ENCODE measurements at regions not wholly inside any gene's neighbourhood (a gene's known extent, or its start where the extent isn't known, plus 50 kb on each side); places are given as distances from the start of the nearest gene placed in this dataset.

DNA sequence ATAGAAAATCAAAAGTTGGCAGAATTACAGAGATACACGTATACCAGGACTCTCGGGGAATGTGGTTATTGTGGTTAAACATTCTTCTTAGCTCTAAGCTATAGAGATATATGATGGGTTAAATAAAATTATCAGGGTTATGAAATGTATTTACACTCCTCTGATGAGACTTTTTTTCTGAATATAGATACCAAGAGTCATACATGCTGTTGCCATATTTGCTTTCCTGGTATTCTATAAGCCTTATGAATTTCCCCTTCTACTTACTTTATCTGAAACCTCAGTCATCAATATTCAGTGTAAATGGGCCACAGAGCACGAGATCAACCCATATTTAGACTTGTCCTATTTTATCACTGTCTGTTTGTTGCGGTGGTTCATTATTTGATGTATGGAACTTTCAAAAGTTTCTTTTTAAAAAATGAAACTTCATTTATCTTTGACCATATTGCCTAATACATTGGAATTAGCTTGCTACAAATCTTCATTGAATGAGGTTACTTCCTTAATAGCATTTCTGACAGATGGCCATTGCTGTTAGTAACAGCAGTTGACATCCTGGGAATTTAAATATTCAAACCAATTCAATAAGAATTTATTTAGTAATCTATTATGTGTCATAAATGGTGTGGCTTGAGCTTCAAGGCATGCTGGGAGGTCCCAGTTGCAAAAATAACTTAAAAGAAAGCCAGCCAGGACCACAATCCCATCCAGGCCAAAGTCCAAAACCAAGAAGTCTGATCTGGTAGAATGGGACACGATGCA is 393.5 kb downstream of the PCNX1 start:
- peaks cover 2% of the 10 kb centered on the region for H3K4me1 Mint-ChIP-seq
- peaks cover 5% of the 10 kb centered on the region for H3K9me3 Mint-ChIP-seq
- H3K4me3 Mint-ChIP-seq, result no peak overlapping the region
- no peak for DNase-seq (ENCODE audit: low spot score in 2 of 2)
- peaks cover 10% of the 10 kb centered on the region for H3K36me3 Mint-ChIP-seq
- peaks cover 1% of the 10 kb centered on the region for H3K27me3 Mint-ChIP-seq
- H3K27ac Mint-ChIP-seq, result no peak overlapping the region
- no peak for ATAC-seq (ENCODE audit: low read depth)

DNA sequence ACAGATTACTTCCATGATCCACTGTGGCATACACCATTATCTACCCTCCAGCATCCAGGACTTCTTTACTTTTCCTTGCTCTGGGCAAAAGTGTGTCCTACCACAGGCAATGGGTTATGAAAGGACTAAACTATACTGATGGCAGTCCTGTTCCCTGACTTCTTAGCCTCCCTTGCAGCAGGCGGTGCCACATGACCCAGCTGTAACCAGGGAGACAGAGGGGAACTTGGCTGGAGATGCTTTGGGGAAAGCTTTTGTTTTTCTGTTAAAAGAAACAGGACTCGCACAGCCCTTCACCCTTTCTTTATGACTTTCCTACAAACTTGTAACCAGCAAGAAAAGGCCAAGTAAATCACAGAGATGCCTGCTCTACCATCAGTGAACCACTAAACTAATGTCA is 394.4 kb downstream of the PCNX1 start:
- ATAC-seq (ENCODE audit: low read depth) (no peak), DNase-seq (ENCODE audit: low spot score in 2 of 2) (no peak)
- Mint-ChIP-seq H3K9me3 (peaks cover 5% of the 10 kb centered on the region), H3K4me3 (no peak overlapping the region), H3K36me3 (peaks cover 10% of the 10 kb centered on the region), H3K27ac (no peak overlapping the region), H3K4me1 (no peaks in the 10 kb centered on the region), H3K27me3 (peaks cover 1% of the 10 kb centered on the region)

DNA sequence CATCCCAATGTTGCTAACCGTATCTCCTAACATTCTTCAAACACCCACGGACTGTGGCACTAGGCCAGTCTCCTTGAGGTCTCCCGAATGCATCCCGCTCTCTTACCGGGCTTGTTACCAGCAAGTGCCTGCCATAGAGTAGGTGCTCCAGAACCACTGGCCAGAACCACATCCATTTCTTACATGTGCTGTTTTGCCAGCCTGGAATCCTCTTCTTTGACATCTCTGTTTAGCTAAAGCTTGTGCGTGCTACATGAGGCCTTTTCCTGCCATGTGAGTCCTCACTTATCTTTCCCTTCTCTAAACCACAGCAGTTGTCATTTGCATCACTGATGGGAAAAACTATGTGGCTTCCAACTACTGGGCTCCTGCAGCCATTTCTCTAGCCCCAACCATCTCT is 397.4 kb downstream of the PCNX1 start:
- Mint-ChIP-seq H3K36me3 (peaks cover 10% of the 10 kb centered on the region), H3K4me3 (no peak overlapping the region), H3K27ac (no peak overlapping the region), H3K9me3 (peaks cover 5% of the 10 kb centered on the region), H3K27me3 (peaks cover 4% of the 10 kb centered on the region), H3K4me1 (no peaks in the 10 kb centered on the region)
- DNase-seq (ENCODE audit: low spot score in 2 of 2) (no peak), ATAC-seq (ENCODE audit: low read depth) (no peak)

DNA sequence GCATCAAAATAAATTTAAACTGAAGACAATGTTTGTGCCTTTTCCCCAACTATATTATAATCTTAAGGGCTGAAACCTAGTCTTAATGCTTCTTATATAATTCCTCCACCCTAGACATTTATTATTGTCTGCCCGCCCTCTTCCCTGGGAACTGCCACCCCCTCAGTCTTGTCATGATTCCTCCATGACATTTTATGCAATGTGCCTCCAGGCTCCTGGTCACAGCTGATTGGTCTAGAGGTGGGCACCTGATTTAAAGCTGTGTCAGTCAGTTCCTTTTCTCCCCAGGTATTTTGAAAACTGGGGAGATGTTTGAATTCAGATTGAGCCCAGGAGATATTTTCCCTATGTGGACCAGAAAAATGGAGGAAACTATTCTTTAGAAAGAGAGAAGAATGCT is 401.4 kb downstream of the PCNX1 start:
- no peak for ATAC-seq (ENCODE audit: low read depth)
- no peak overlapping the region for H3K4me3 Mint-ChIP-seq
- peaks cover 8% of the 10 kb centered on the region for H3K27me3 Mint-ChIP-seq
- no peak overlapping the region for H3K27ac Mint-ChIP-seq
- no peak for DNase-seq (ENCODE audit: low spot score in 2 of 2)
- peaks cover 7% of the 10 kb centered on the region for H3K9me3 Mint-ChIP-seq
- H3K36me3 Mint-ChIP-seq, result peaks cover 13% of the 10 kb centered on the region
- H3K4me1 Mint-ChIP-seq, result no peaks in the 10 kb centered on the region

DNA sequence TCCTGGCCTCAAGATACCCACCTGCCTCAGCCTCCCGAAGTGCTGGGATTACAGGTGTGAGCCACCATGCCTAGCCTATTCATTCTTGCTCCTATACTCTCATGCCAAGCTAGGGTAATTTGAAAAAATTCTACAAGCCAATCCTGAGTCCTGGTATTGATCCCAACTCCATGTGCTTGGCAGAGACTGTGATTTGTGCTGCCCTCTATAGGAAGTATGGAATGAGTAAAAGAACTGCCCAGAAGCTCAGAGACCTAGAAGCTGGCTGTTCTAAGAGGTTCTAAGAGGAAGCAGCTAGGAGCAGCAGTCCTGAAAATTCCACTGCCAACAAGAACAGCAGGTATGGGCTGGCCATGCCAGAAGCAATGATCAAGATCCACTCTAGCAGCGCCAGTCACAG is 402.5 kb downstream of the PCNX1 start:
- peaks cover 8% of the 10 kb centered on the region for H3K27me3 Mint-ChIP-seq
- H3K4me1 Mint-ChIP-seq, result no peaks in the 10 kb centered on the region
- H3K9me3 Mint-ChIP-seq, result peaks cover 7% of the 10 kb centered on the region
- DNase-seq (ENCODE audit: low spot score in 2 of 2) (no peak), ATAC-seq (ENCODE audit: low read depth) (no peak)
- no peak overlapping the region for H3K4me3 Mint-ChIP-seq
- H3K36me3 Mint-ChIP-seq, result peaks cover 11% of the 10 kb centered on the region
- H3K27ac Mint-ChIP-seq, result no peak overlapping the region

DNA sequence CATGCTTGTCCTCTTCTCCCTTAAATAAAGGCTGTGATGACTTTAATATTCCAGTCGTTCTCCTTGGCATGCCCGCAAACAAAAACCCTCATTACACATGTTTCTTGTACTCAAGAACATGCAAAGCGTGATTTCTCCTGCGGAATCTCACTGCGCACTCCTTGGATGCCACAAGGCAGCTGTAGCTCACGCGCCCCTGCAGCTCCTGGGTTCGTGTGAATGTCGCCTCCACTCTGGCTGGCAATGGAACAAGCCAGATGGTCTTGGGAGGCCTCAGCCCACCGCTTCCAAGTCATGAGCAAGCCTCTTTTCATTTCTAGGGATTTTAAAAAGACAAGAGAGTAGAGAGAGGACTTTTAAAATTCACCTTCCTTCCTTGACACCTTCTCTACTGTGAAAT is 403.8 kb downstream of the PCNX1 start:
- DNase-seq (ENCODE audit: low spot score in 2 of 2) (no peak), ATAC-seq (ENCODE audit: low read depth) (no peak)
- Mint-ChIP-seq H3K27me3 (peaks cover 8% of the 10 kb centered on the region), H3K4me3 (no peak overlapping the region), H3K36me3 (peaks cover 5% of the 10 kb centered on the region), H3K27ac (no peak overlapping the region), H3K4me1 (no peaks in the 10 kb centered on the region), H3K9me3 (peaks cover 4% of the 10 kb centered on the region)

DNA sequence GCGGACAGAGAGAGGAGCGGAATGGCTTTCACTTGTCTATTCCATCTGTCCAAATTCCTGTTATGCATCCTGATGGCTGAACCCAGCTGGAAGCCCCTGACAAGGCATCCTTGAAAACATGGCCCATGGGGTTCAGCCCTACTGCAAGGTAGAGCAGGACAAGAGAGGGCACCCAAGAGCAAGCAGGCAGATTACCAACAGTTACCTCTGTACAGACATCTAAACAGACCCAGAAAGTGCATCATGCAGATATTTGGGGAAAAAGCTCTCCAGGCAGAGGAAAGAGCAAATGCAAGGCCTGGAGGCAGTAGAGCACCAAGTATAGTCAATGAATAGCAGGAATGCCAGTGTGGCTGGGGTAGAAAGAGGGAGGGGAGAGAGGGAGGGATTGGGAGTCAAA is 407.5 kb downstream of the PCNX1 start:
- Mint-ChIP-seq H3K4me3 (no peak overlapping the region), H3K27ac (no peak overlapping the region), H3K27me3 (peaks cover 5% of the 10 kb centered on the region), H3K9me3 (peaks cover 4% of the 10 kb centered on the region), H3K4me1 (peaks cover 4% of the 10 kb centered on the region), H3K36me3 (peaks cover 5% of the 10 kb centered on the region)
- no peak for ATAC-seq (ENCODE audit: low read depth)
- DNase-seq (ENCODE audit: low spot score in 2 of 2), result no peak

DNA sequence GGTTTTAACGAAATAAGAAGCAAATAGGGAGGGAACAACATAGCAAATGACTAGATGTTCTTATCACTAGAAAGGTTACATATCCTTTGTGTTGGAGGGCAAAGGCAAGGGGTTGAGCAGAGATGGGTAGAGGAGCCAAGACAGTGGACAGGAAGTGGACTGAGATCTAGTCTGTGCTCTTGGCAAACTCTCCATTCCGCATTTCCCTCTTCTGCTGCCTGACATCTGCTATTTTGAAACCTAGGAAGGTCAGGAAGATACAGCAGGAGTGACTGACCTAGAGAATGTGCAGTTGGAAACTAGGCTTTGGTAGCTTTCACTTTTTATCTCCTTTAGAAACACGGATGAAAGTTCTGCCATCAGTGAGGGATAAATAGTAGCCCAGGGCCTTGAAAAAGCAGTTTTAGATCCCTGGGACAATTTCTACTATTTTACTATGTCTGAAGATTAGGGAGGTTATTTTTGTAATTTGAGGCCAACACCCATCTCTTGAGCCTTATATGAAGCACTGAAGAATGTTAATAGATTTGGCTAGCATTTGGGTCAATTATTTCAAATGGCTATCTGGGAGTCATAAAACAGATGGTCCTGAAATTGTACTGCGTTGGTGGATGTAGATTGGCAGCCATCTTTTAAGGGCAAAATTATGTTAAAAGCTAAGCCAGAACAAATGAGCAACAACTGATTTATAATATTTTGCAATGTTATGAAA is 410.3 kb downstream of the PCNX1 start:
- H3K36me3 Mint-ChIP-seq, result peaks cover 5% of the 10 kb centered on the region
- peak overlapping the region; percentile 13 for H3K27ac Mint-ChIP-seq
- no peak overlapping the region for H3K4me3 Mint-ChIP-seq
- ATAC-seq (ENCODE audit: low read depth), result no peak
- no peak for DNase-seq (ENCODE audit: low spot score in 2 of 2)
- H3K4me1 Mint-ChIP-seq, result peaks cover 17% of the 10 kb centered on the region
- H3K9me3 Mint-ChIP-seq, result peaks cover 4% of the 10 kb centered on the region
- H3K27me3 Mint-ChIP-seq, result peaks cover 2% of the 10 kb centered on the region

DNA sequence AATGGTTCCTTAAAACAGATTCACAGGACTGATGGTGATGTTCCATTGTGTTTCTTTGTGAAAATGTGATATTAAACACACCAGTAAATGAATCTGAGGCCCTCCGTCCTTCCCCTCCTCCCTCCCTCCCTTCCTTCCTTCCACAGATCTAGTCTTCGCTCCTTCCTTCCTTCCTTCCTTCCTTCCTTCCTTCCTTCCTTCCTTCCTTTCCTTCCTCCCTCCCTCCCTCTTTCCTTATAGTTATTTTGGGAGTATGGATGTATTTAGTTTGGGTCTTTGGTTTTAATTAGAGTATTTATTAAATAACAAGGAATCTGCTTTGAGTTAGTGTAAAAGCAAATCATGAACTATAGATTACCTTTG is 410.8 kb downstream of the PCNX1 start:
- peaks cover 23% of the 10 kb centered on the region for H3K4me1 Mint-ChIP-seq
- peaks cover 4% of the 10 kb centered on the region for H3K9me3 Mint-ChIP-seq
- peaks cover 2% of the 10 kb centered on the region for H3K27me3 Mint-ChIP-seq
- peaks cover 5% of the 10 kb centered on the region for H3K36me3 Mint-ChIP-seq
- ATAC-seq (ENCODE audit: low read depth) (no peak), DNase-seq (ENCODE audit: low spot score in 2 of 2) (no peak)
- no peak overlapping the region for H3K4me3 Mint-ChIP-seq
- H3K27ac Mint-ChIP-seq, result no peak overlapping the region

DNA sequence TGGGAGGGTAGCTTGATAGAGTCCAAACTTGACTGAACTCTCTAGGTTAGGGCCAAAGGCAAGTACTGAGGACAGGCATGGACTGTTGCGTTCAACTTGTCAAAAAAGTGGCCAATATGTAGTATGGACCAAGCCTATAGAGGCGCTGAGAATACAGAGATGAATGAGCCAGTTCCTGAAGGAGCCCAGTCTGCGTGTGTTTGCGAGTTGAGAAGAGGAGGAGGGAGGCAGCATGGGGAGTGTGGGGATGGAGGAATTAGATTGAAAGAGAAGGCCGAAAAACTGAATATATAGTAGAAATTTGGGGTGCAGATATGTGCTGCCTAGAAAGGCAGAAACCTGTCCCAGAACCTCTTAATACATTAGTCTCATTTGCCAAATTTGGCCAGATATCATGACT is 412.4 kb downstream of the PCNX1 start:
- Mint-ChIP-seq H3K27me3 (no peaks in the 10 kb centered on the region), H3K4me1 (peaks cover 32% of the 10 kb centered on the region), H3K9me3 (no peaks in the 10 kb centered on the region), H3K27ac (peak overlapping the region; percentile 93), H3K36me3 (no peaks in the 10 kb centered on the region), H3K4me3 (peak overlapping the region; percentile 84)
- ATAC-seq (ENCODE audit: low read depth) (no peak), DNase-seq (ENCODE audit: low spot score in 2 of 2) (no peak)

DNA sequence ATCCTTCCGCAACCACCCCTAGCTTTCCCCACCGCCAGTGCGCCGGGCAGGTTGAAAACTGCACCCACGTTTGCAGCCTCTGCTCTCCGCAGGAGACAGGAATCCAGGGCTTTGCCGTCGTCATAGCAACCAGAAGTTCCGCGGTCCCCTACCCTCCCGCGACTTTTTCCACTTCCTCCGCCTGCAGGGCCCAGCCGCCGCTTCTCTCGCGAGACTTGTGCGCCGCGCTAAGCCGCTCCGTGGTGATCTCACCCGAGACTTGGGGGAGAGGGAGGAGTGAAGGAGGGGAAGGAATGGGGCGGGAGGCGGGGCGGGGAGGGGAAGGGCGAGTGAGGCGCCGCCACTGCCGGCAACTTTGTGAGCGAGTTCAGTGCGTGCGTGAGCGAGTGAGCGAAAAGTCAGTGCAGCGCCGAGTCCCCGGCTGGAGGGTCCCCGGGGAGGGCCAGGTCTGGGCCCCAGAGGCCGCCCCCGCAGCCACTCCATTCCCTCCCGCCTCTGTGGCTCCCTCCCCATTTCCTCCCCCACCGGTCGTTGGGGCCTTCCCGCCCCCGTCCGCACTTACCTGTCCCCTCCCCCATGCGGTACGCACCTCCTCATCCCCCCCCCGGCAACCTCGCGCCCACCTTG is 413.0 kb downstream of the PCNX1 start, which contains the start of gene SIPA1L1:
TSS of gene SIPA1L1 (plus strand) at position 370 of the 627 bp plus-strand sequence.
- DNase-seq (ENCODE audit: low spot score in 2 of 2) (peak; percentile 91 to 98), ATAC-seq (ENCODE audit: low read depth) (peak; percentile 71)
- no peaks in the 10 kb centered on the region for H3K27me3 Mint-ChIP-seq
- H3K4me3 Mint-ChIP-seq, result peak within 1 kb of the TSS; percentile 84
- H3K27ac Mint-ChIP-seq, result peak within 1 kb of the TSS; percentile 93
- H3K9me3 Mint-ChIP-seq, result no peaks in the 10 kb centered on the region
- no peaks in the 10 kb centered on the region for H3K36me3 Mint-ChIP-seq
- H3K4me1 Mint-ChIP-seq, result peaks cover 36% of the 10 kb centered on the region

DNA sequence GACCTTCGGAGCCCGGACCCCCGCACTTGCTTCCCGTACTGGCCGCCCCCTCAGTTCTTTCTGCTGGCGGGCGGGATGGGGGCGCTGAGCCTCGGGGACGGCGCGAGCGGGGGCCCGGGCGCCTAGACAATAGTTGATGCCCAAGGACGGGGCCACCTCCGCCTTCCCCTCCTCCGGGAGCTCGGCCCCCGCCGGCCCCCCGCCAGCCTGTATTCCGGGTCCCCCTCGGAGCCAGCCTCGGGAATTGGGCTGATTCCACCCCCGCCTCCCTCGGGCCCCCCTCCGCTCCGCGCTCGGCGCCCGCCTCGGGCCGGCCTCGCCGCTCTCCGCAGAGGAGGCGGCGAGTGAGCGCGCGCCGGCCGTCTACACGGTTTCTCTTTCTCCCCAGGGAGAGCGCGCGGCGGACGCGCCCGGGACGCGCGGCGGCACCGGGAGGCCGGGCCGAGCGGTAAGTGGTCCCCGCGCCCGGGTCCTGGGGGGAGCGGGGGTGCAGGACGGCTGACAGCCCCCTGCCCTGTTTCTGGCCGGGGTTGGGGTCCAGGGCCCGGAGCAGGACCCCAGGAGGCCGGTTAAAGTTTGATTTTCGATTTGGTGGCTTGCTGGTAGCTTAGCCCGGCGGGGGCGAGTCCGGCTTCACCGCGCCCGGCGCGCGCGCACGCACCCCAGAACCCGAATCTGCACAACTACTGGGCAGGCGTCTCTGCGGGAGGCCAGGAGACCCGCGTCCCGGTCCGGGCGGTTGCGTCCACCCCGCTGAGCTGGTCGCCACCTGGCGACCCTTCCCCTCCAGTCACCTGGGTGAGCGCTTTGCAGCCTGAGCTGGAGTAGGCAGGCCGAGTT is 413.7 kb downstream of the PCNX1 start:
- Mint-ChIP-seq H3K9me3 (no peaks in the 10 kb centered on the region), H3K27ac (peak overlapping the region; percentile 93), H3K27me3 (no peaks in the 10 kb centered on the region), H3K4me3 (peak overlapping the region; percentile 84), H3K4me1 (peaks cover 44% of the 10 kb centered on the region), H3K36me3 (no peaks in the 10 kb centered on the region)
- DNase-seq (ENCODE audit: low spot score in 2 of 2) (peak; percentile 69 to 78), ATAC-seq (ENCODE audit: low read depth) (peak; percentile 22)

DNA sequence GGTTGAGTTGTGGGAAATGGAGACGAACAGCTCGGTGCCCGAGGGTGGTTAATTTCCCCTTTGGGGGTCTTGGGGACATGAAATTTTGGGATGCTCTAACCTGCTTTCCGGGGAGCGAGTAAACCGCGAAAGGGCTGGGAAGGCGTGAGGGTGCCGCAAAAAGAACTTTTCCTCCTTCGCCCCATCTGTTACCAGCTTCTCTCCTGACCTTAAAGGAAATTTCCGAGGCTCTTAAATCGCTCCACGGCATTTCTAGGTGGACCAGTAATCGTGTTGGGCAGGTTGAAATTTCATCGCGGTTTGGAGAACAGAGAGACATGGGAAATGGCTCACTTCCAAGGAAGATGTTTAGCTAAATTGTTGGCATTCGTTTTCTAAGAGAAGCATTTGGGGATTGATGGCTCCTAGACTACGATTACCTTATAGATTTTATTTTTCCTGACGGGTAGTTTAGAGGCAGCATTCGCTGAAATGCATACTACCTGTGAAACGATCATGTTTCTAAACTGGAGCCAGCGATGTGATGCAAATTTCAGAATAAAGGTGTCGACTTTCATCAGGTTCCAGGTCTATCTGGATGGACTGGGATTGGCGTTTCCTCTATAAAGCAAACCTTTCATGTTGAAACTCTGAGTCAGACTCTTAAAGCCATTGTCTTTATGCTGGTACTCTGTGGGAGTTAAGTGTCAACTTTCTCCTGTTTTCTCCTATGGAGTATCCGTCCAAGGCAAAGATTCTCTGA is 414.5 kb downstream of the PCNX1 start:
- no peak for ATAC-seq (ENCODE audit: low read depth)

More for the DNA sequence above, 414.5 kb downstream of the PCNX1 start:
- no peaks in the 10 kb centered on the region for H3K36me3 Mint-ChIP-seq
- H3K4me1 Mint-ChIP-seq, result peaks cover 46% of the 10 kb centered on the region
- DNase-seq (ENCODE audit: low spot score in 2 of 2), result no peak
- H3K27ac Mint-ChIP-seq, result peak overlapping the region; percentile 93
- H3K9me3 Mint-ChIP-seq, result no peaks in the 10 kb centered on the region
- no peaks in the 10 kb centered on the region for H3K27me3 Mint-ChIP-seq
- H3K4me3 Mint-ChIP-seq, result peak overlapping the region; percentile 84
